HG03354 (cell line): ENCODE measurements at regions not wholly inside any gene's neighbourhood (a gene's known extent, or its start where the extent isn't known, plus 50 kb on each side); places are given as distances from the start of the nearest gene placed in this dataset.
"Not testable (repeated sequence)": the region's sequence is repeated elsewhere in the genome, so short reads cannot be mapped to it uniquely, and the experiment has no call there.

Source experiments
- ATAC-seq: cut with Tn5 transposase; IDR thresholded peaks from one replicate; pipeline ENCODE4 v1.9.1; 2021; ENCODE audit warnings: mild to moderate bottlenecking; ENCODE audit not compliant: unreplicated experiment, poor library complexity, severe bottlenecking

DNA sequence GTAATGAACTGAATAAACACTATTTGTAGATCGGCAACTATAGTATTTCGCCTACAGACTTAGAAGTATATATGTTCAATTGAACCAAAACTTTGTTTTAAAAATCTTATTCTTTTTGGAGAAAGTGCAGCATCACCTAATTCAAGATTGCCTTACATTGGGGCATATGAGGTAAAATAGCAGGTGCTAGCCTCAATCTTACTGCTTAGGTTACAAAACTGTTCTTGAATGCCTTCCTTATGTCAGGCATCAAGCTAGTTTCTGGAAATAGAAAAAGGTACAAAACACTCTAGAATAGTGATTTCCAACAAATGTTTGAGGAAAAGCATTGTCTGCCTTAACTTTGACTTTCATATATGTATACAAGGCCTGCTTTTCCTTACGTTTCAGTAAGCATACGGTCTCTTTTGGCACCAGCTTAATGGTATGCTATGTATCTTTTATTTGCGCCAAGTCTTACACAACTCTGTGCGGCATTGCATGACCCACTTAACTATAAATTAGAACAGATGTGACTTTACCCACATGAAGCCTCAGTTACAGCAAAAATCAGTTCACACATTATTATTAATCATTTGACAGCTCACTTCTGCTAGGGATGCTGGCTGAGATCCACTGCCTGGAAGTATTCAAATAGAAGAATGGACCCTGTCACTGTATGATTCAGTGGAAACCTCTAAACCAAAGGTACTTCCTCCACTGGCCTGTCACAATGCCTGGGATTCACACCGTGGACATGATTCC lies 174.1 kb downstream of the PRELID2 start:
- ATAC-seq, result no peak

DNA sequence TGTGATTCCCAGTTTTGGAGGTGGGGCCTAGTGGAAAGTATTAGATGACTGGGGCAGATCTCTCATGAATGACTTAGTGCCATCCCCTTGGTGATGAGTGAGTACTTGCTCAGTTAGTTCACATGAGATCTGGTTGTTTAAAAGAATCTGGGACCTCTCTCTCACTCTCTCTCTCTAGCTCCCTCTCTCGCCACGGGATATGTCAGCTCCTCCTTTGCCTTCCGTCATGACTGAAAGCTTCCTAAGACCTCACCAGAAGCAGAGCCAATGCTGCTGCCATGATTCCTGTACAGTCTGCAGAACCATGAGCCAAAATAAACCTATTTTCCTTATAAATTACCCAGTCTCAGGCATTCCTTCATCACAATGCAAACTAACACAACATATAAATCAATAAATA lies 176.7 kb downstream of the PRELID2 start:
- no peak for ATAC-seq

DNA sequence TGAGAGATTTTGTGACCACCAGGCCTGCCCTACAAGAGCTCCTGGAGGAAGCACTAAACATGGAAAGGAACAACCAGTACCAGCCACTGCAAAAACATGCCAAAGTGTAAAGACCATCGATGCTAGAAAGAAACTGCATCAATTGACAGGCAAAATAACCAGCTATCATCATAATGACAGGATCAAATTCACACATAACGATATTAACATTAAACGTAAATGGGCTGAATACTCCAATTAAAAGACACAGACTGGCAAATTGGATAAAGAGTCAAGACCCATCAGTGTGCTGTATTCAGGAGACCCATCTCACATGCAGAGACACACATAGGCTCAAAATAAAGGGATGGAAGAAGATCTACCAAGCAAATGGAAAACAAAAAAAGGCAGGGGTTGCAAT lies 182.4 kb downstream of the PRELID2 start:
- ATAC-seq, result not testable (repeated sequence)

DNA sequence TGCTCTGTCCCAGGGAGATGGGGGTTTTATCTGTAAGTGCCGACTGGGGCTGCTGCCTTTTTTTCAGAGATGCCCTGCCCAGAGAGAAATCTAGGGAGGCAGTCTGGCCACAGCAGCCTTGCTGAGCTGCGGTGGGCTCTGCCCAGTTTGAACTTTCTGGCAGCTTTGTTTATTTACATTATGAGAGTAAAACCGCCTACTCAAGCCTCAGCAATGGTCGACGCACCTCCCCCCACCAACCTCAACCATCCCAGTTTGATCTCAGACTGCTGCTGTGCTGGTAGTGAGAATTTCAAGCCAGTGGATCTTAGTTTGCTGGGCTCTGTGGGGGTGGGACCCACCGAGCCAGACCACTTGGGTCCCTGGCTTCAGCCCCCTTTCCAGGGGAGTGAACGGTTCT lies 188.0 kb downstream of the PRELID2 start:
- not testable (repeated sequence) for ATAC-seq

DNA sequence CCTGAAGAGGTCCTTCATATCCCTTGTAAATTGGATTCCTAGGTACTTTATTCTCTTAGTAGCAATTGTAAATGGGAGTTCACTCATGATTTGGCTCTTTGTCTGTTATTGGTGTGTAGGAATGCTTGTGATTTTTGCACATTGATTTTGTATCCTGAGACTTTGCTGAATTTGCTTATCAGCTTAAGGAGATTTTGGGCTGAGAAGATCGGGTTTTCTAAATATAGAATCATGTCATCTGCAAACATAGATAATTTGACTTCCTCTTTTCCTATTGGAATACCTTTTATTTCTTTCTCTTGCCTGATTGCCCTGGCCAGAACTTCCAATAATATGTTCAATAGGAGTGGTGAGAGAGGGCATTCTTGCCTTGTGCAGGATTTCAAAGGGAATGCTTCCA lies 191.9 kb downstream of the PRELID2 start:
- ATAC-seq, result not testable (repeated sequence)

DNA sequence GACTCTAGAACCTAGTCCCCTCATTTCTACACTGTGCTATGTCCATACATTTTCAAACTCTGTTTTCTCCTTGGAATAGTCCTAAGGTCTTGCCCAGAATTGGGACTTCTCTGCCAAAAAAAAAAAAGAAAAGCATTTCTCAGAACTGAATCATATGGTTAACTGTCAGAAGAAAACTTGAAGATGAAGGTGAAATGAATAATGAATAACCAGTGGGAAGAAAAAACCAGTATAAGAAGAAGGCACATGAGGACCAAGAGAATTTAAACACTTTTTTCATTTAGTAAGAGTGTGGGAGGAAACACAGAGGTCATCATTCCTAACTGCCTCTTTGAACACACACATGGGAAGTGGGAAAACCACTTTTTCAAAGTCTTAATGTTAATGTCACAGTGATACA lies 197.7 kb downstream of the PRELID2 start:
- no peak for ATAC-seq

DNA sequence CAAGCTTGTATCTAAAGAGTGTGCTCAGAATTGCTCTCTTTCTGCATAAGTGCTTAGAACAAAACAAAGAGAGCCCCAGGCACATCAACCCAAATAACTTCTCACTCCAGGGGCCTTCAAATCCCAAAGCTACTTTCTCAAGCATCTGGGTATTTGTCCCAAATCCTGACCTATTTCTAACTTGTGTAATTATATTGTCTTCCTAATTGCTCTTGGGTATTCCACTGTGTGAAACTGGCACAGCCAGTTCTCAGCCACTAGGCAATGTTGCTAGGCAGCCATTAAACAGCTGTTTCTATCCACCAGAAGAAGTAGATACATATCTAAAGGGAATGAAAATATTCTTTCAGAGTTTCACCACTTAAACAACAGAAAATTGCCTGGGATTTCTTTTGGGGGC lies 198.8 kb downstream of the PRELID2 start:
- ATAC-seq, result no peak

DNA sequence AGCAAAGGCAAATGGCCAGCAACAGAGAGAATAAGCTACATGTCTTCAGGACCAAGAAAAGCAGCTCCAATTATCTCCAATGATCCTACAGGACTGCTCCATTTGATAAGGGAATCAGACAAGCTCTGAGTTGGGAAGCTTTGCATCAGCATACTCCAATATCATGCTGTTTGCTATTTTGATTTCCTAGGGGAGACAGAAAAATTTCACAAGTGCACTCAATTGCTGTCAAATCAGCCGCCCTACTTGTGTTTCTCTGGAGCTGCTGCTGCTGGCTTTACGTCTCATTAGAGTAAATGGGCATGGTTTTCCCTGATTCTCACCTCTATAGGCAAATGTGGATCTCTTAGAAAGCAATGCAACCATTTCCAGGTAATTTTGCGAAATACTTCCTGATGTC lies 201.7 kb downstream of the PRELID2 start:
- ATAC-seq, result no peak

DNA sequence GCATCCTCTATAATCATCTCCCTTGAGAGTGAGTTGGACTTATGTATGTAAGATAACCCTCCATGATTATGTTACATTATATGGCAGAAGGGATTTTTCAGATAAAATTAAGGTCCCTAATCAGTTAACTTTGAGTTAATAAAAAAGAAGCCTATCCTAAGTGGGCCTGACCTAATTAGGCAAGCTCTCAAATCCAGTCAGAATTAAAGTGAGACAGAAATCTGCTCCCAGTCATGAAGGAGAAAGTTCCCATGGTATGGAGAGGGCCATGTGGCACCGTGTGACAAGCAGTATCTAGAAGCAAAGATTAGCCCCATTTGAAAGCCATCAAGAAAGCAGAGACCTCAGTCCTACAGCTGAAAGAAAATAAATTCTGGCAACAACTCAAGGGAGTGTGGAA lies 202.4 kb downstream of the PRELID2 start:
- ATAC-seq, result no peak

DNA sequence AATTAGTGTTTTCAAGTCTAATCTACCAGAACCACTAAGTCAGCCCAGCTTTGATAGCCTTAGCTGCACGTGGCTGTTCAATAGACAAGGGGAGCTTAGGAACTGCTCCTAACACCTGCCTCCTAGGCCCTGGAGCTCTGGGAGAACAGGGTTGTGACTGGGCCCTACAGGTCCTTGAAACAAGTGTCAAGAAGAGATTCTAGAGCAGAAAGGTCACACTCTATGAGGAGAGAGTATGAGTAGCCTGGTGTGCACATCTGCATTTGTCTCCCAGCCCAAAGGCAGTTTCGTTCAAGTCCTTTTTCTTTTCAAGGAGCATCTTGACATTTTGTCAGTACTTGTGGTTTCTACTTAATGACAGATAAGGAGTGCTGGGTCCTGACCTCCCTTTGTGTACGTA lies 206.1 kb downstream of the PRELID2 start:
- ATAC-seq, result no peak

DNA sequence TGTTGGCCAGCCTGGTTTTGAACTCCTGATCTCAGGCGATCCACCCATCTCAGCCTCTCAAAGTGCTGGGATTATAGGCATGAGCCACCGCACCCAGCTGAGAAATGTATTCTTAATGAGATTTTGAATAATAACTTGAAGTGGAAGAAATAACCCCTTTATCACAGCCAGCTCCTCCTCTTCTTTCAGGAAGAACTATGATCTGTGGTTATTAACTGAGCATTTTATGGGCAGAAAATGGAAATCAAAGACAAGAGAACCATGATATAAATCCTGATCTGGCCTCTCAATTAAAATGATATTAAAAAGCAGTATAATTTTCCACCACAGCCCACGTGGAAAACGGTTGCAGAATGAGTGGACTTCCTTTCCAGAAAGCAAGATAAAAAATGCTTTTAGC lies 206.6 kb downstream of the PRELID2 start:
- ATAC-seq, result no peak

DNA sequence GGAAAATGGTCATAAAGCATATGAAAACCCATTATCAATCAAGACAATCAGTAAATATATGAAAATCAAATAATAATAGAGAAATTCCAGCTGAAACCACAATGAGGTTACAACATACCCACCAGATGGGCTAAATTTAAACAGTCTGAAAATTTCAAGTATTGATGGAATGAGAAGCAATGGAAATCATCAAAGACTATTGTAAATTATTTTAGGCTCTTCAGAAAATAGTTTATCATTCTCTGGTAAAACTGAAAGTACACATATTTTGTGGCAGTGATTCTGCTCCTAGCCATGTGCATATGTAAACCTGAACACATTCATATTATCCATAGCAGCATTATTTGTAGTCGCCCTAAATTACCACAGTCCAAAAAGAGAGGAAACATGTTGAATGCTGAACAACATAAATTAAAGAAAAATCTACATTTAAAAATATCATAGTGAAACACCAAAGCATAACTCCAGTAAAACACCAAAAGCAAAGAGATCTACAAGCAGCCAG lies 215.3 kb downstream of the PRELID2 start:
- ATAC-seq, result no peak

DNA sequence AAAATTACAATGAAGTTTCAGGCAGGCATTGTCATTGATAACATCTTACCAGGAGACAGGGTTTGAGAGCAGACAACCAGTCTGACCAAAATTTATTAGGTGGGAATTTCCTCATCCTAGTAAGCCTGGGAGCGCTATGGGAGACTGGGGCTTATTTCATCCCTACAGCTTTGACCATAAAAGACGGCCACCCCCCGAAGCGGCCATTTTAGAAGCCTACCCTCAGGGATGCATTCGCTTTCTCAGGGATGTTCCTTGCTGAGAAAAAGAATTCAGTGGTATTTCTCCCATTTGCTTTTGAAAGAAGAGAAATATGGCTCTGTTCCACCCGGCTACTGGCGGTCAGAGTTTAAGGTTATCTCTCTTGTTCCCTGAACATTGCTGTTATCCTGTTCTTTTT lies 218.4 kb downstream of the PRELID2 start:
- ATAC-seq, result not testable (repeated sequence)

DNA sequence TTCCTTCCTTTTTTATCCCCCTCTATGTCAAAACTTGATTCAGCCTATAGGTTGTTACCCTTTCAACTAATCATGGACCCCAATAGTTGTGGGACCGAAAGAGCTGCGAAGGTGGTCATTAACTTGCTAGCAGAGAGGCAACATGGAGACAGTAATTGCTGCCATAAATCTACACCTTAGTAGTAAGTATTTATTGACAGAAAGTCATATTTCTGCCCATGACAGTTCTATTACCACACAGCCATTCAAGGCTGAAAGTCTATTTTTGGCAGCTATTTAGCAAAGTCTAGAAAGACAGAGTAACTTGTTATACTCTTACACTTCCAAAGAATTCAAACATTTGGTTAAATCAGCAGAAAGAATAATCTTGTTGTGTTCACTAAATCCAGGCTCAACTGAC lies 236.2 kb downstream of the PRELID2 start:
- ATAC-seq, result no peak

DNA sequence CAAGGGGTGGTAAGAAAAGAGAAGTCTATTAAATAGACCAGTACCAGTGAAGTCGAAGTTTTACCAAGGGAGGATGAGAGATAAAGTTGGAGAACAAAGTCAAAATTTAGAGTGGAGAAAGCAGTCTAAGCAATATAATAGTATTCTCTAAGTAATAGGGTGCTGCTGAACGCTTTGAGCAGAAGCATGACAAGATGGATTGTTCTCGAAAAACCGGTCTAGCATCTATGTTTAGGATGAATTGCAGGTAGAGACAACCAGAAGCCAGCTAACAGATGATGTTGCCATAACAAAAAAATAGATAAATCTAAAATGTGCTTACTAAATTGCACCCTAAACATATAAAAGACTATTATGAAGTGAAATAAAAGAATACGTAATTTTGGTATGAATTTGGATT lies 237.0 kb downstream of the PRELID2 start:
- no peak for ATAC-seq

DNA sequence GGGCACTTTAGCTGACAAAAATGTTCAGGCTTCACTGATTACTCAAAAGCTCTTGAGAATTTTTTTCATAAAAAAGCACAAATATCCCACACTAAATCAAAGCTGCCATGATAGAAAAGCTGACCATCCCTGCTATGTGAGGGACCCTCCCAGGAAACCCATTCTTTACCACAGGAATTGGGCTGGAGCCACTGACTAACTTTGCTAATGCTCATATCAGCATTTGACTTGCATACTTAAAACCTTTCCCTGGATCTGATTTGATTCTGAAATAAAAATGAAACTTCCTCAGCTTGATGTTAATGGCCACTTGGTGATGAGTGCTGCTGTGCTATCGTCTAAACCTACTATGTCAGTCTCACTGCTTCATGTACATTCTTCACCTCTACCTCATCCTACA lies 243.6 kb downstream of the PRELID2 start:
- no peak for ATAC-seq

DNA sequence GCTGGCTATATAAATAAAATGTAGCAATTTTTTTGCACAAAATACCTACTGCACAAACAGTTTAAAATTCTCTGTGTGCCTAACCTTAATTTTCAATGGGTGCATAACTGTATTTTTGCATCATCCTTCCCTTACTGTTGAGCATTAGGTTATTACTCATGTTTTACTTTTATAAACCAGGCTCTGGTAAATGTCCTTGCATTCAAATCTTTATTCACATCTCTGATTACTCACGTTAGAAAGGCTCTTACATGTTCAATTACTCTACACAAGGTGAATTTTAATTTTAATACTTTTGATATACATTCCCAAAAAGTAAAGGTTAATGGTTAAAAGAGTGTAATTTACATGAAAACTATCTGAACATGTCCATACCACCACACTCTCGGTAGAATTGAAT lies 246.1 kb downstream of the PRELID2 start:
- ATAC-seq, result no peak

DNA sequence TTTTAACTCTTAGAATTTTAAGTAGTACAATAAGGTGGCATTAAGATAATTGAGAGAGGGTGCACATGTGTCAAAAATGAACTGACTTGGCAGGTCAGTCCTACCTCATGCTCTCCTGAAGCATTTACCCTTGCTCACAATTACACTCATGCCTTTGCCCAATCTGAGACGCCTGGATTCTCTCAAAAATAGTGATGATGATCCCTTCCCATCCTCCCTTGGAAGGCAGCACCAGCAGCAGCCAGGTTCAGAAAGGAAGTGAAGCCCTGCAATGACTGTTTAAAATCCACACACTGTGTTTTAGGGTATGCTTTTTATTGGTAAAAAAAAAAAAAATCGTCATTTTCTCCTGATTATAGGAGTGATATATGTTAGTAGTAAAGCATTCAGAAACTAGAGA lies 246.6 kb downstream of the PRELID2 start:
- no peak for ATAC-seq

DNA sequence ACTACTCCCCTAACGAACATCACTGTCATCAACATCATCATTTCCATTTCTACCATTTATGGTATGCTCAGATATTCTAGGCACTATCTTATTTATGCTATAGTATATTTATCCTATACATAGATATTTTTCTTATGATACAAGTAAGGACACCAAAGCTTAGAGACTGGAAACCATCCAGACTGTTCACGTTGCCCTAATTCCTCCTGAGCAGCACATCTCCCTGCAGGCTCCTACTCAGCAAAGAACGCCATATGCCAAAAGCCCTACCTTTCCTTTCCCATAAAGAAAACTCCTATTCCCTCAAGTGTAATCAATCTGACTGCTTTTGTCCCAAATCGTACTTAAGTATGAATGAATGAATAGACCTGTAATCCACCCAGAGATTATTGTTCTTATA lies 247.0 kb downstream of the PRELID2 start:
- no peak for ATAC-seq

DNA sequence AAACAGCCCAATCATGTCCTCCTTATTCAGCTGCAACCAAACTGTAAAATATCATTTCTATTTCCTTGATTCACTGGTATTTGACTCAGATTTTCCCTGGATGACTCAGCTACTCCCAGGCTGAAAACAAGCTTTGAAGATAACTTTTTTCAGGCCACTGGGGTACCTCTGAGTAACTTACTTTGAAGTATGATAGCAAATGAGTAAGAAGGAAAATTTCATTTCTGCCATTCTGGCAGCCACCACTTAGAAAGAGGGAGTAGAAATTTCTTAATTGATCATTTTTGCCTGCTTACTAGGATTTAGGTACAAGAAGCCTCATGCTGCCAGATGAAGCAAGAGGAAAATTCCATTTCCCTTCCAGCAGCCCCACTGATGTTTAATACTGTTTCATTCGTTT lies 247.4 kb downstream of the PRELID2 start:
- ATAC-seq, result no peak

DNA sequence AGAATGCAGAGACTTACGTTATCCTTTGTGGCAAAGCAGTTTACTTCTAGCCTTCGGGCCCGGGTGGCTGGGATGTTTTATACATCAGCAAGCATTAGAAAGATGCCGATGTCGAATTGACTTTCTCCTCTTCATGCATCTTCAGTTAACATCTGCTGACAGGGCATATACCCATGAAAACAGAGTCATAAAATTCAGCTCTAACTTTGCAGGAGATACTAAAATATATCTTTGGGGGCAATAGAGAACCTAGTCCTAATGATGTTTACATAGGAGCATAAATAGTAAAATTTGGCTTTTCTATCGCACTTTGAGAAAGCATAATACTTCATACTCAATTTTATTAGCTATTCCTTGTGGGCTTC lies 247.9 kb downstream of the PRELID2 start:
- ATAC-seq, result no peak

DNA sequence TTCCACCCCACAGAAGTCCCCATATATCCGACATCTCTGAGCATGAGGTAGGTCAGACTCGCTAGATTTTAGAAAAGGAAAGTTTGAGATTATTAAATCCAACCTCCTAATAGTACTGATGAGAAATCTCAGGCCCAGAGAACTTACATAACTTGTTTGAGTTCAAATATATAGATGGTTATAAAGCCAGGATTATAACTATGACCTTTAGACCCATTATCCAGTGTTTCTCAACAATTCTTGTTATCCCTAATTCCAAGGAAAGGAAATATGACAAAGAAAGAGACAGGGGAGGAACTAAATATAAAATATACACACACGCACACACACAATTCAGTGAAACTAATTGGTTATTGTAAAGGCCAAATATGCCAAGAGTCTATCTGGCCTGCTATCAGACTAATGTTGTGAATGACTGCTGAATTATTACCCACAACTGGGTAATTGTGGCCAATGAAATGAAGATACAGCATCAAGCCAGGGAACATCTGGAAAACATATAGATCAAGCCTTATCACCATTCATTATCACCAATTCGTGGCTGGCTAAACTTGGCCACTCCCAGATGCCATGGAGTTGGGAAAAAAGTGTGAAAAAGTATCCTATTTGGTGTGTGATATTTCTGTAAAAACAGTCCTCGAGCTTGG lies 248.4 kb downstream of the PRELID2 start:
- ATAC-seq, result no peak
